ENCODE measurements at regions not wholly inside any gene's neighbourhood (a gene's known extent, or its start where the extent isn't known, plus 50 kb on each side); places are given as distances from the start of the nearest gene placed in this dataset.

GRCh38 chr13:106261450-106261849 is 274.0 kb downstream of the EFNB2 start:
- no peak overlapping the region for H3K27ac ChIP-seq (ENCODE audit: low read depth, low read length)
- H3K4me2 ChIP-seq (ENCODE audit: low read length), result no peak overlapping the region
- H4K20me1 ChIP-seq (ENCODE audit: control insufficient read depth, insufficient read depth, low read depth, low read length), result no peaks in the 10 kb centered on the region

GRCh38 chr13:106260352-106260751 is 275.1 kb downstream of the EFNB2 start:
- no peaks in the 10 kb centered on the region for H3F3A ChIP-seq (ENCODE audit: control insufficient read depth, insufficient read depth)
- no peaks in the 10 kb centered on the region for H3K4me1 ChIP-seq (ENCODE audit: control insufficient read depth, low read length)
- no peaks in the 10 kb centered on the region for H3K79me2 ChIP-seq (ENCODE audit: control insufficient read depth, low read length)
- H3K9me3 ChIP-seq (ENCODE audit: control insufficient read depth, insufficient read depth, low read length), result no peaks in the 10 kb centered on the region
- no peak overlapping the region for H3K4me2 ChIP-seq (ENCODE audit: low read length)
- no peaks in the 10 kb centered on the region for H3K9me2 ChIP-seq (replicated peaks; ENCODE audit: control insufficient read depth, low read length)
- no peaks in the 10 kb centered on the region for H3K27me3 ChIP-seq (ENCODE audit: control insufficient read depth, low read length)
- H3K27ac ChIP-seq (ENCODE audit: low read depth, low read length), result no peak overlapping the region
- no peak overlapping the region for H3K4me3 ChIP-seq (ENCODE audit: low read length)
- H4K20me1 ChIP-seq (ENCODE audit: control insufficient read depth, insufficient read depth, low read depth, low read length), result no peaks in the 10 kb centered on the region
- no peaks in the 10 kb centered on the region for H3K36me3 ChIP-seq (ENCODE audit: control insufficient read depth, low read length)
- no peak for TF ChIP-seq CTCF (IDR thresholded peaks at IDR 0.05; ENCODE audit: low read depth, low read length, poor library complexity, severe bottlenecking)
- TF ChIP-seq EZH2phosphoT487 (IDR thresholded peaks at IDR 0.05; ENCODE audit: borderline replicate concordance, low read length), result no peak

More at GRCh38 chr13:106261450-106261849, 274.0 kb downstream of the EFNB2 start:
- Histone ChIP-seq H3K36me3 (ENCODE audit: control insufficient read depth, low read length) (no peaks in the 10 kb centered on the region), H3K9me3 (ENCODE audit: control insufficient read depth, insufficient read depth, low read length) (no peaks in the 10 kb centered on the region), H3K4me1 (ENCODE audit: control insufficient read depth, low read length) (no peaks in the 10 kb centered on the region), H3K79me2 (ENCODE audit: control insufficient read depth, low read length) (no peaks in the 10 kb centered on the region), H3K27me3 (ENCODE audit: control insufficient read depth, low read length) (no peaks in the 10 kb centered on the region), H3K9me2 (replicated peaks; ENCODE audit: control insufficient read depth, low read length) (no peaks in the 10 kb centered on the region), H3K4me3 (ENCODE audit: low read length) (no peak overlapping the region), H3F3A (ENCODE audit: control insufficient read depth, insufficient read depth) (no peaks in the 10 kb centered on the region)
- no peak for TF ChIP-seq EZH2phosphoT487 (IDR thresholded peaks at IDR 0.05; ENCODE audit: borderline replicate concordance, low read length)
- TF ChIP-seq CTCF (IDR thresholded peaks at IDR 0.05; ENCODE audit: low read depth, low read length, poor library complexity, severe bottlenecking), result no peak

- H3K4me2 ChIP-seq (ENCODE audit: low read length), result no peak overlapping the region
- no peaks in the 10 kb centered on the region for H3K36me3 ChIP-seq (ENCODE audit: control insufficient read depth, low read length)
- no peaks in the 10 kb centered on the region for H3F3A ChIP-seq (ENCODE audit: control insufficient read depth, insufficient read depth)
- no peak overlapping the region for H3K4me3 ChIP-seq (ENCODE audit: low read length)
- H3K79me2 ChIP-seq (ENCODE audit: control insufficient read depth, low read length), result no peaks in the 10 kb centered on the region
- TF ChIP-seq EZH2phosphoT487 (IDR thresholded peaks at IDR 0.05; ENCODE audit: borderline replicate concordance, low read length), result no peak
- TF ChIP-seq CTCF (IDR thresholded peaks at IDR 0.05; ENCODE audit: low read depth, low read length, poor library complexity, severe bottlenecking), result no peak
- no peaks in the 10 kb centered on the region for H3K4me1 ChIP-seq (ENCODE audit: control insufficient read depth, low read length)
- no peak overlapping the region for H3K27ac ChIP-seq (ENCODE audit: low read depth, low read length)
- no peaks in the 10 kb centered on the region for H3K9me2 ChIP-seq (replicated peaks; ENCODE audit: control insufficient read depth, low read length)
- H4K20me1 ChIP-seq (ENCODE audit: control insufficient read depth, insufficient read depth, low read depth, low read length), result no peaks in the 10 kb centered on the region
- no peaks in the 10 kb centered on the region for H3K27me3 ChIP-seq (ENCODE audit: control insufficient read depth, low read length)
- no peaks in the 10 kb centered on the region for H3K9me3 ChIP-seq (ENCODE audit: control insufficient read depth, insufficient read depth, low read length)
Measured at GRCh38 chr13:106259928-106260327, 275.5 kb downstream of the EFNB2 start.
